ENCODE measurements at regions not wholly inside any gene's neighbourhood (a gene's known extent, or its start where the extent isn't known, plus 50 kb on each side); places are given as distances from the start of the nearest gene placed in this dataset.
A peak's percentile ranks its signal among the peaks of the same experiment; 100 is the strongest.
"Not testable (repeated sequence)": the region's sequence is repeated elsewhere in the genome, so short reads cannot be mapped to it uniquely, and the experiment has no call there.

DNA sequence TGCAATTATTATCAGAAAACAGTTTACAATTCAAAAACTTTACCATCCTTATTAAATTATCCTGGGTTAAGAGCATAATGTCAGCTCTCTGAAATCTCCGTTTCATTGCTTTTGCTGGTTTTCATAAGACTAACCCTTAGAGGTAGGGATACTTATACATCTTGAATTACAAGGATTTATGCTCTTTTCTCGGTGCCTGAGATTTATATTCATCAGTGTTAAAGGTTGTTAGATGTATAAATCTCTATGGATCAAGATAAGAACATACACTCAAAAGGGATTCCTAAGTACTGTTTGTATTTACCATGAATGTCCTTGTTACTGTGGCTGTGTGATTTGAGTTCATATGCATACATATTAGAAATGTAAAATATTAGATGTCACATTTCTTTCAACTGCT is 684.7 kb downstream of the EFNA5 start:
- FAIRE-seq (no peak), DNase-seq (peak in 2 of 5 donors; percentile 50 to 55)
- Histone ChIP-seq H3K4me1 (ENCODE audit: control insufficient read depth in 2 of 3, insufficient read depth in 2 of 3, low read depth in 1 of 3, low read length in 3 of 3) (no peaks in the 10 kb centered on the region), H3K27ac (ENCODE audit: low read depth in 2 of 2, low read length in 2 of 2) (no peak overlapping the region), H3K9me3 (ENCODE audit: control insufficient read depth in 2 of 3, insufficient read depth in 1 of 3, low read length in 3 of 3) (no peaks in the 10 kb centered on the region), H3K9ac (ENCODE audit: low read length in 3 of 3) (no peak overlapping the region), H3K27me3 (ENCODE audit: control insufficient read depth, insufficient read depth, low read length) (no peaks in the 10 kb centered on the region), H3K36me3 (ENCODE audit: control insufficient read depth in 2 of 3, insufficient read depth in 3 of 3, low read length in 3 of 3) (no peaks in the 10 kb centered on the region), H3K4me3 (ENCODE audit: low read length in 3 of 3) (no peak overlapping the region)
- intact Hi-C loops (cut with DNase I), result no loop called here
- TF ChIP-seq, protein P1, sequence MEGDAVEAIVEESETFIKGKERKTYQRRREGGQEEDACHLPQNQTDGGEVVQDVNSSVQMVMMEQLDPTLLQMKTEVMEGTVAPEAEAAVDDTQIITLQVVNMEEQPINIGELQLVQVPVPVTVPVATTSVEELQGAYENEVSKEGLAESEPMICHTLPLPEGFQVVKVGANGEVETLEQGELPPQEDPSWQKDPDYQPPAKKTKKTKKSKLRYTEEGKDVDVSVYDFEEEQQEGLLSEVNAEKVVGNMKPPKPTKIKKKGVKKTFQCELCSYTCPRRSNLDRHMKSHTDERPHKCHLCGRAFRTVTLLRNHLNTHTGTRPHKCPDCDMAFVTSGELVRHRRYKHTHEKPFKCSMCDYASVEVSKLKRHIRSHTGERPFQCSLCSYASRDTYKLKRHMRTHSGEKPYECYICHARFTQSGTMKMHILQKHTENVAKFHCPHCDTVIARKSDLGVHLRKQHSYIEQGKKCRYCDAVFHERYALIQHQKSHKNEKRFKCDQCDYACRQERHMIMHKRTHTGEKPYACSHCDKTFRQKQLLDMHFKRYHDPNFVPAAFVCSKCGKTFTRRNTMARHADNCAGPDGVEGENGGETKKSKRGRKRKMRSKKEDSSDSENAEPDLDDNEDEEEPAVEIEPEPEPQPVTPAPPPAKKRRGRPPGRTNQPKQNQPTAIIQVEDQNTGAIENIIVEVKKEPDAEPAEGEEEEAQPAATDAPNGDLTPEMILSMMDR (IDR thresholded peaks at IDR 0.05; ENCODE audit: borderline replicate concordance, extremely low read depth, insufficient read depth), result no peak

DNA sequence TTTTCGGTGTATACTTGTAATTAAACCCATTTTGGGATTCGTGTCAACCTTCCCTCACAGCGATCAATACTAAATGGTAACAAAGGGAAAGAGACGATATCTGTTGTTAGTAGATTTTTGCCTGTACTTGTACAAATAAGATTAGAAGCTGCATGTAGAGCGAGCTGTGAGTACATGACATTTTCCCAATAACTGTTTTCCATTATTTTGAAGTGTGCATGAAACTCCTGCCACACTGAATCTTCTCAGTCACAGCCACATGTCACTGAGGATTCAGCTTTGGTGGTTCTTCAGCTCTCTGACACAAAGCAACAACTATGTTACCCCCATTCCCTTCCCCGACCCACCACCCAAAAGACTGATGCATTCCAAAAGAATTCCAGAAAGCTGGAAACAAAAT is 685.6 kb downstream of the EFNA5 start:
- H3K4me3 ChIP-seq (ENCODE audit: low read length in 3 of 3), result no peak overlapping the region
- intact Hi-C loops (cut with DNase I), result no loop called here
- no peaks in the 10 kb centered on the region for H3K27me3 ChIP-seq (ENCODE audit: control insufficient read depth, insufficient read depth, low read length)
- FAIRE-seq, result no peak
- H3K9ac ChIP-seq (ENCODE audit: low read length in 3 of 3), result no peak overlapping the region
- TF ChIP-seq, protein P1 (IDR thresholded peaks at IDR 0.05; ENCODE audit: borderline replicate concordance, extremely low read depth, insufficient read depth), result no peak
- no peak for DNase-seq
- H3K9me3 ChIP-seq (ENCODE audit: control insufficient read depth in 2 of 3, insufficient read depth in 1 of 3, low read length in 3 of 3), result no peaks in the 10 kb centered on the region
- H3K36me3 ChIP-seq (ENCODE audit: control insufficient read depth in 2 of 3, insufficient read depth in 3 of 3, low read length in 3 of 3), result no peaks in the 10 kb centered on the region
- H3K4me1 ChIP-seq (ENCODE audit: control insufficient read depth in 2 of 3, insufficient read depth in 2 of 3, low read depth in 1 of 3, low read length in 3 of 3), result no peaks in the 10 kb centered on the region
- no peak overlapping the region for H3K27ac ChIP-seq (ENCODE audit: low read depth in 2 of 2, low read length in 2 of 2)

DNA sequence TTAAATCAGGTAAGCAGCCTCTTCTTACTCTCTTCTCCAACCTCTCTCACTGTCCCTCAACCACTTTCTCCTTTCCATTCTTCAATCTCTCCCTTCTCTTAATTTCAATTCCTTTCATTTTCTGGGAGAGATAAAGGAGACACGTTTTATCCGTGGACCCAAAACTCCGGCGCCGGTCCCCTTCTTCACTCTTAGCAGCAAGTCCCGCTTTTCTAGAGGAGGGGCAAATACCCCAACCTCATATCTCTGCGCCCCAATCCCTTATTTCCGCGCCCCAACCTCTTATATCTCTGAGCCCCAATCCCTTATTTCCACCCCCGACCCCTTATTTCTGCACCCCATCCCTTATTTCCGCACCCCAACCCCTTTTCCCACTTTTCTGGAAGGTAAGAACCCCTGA is 691.6 kb downstream of the EFNA5 start:
- H3K27ac ChIP-seq (ENCODE audit: low read depth in 2 of 2, low read length in 2 of 2); H3K9ac ChIP-seq (ENCODE audit: low read length in 3 of 3); intact Hi-C loops (cut with DNase I); H3K4me1 ChIP-seq (ENCODE audit: control insufficient read depth in 2 of 3, insufficient read depth in 2 of 3, low read depth in 1 of 3, low read length in 3 of 3); DNase-seq; H3K4me3 ChIP-seq (ENCODE audit: low read length in 3 of 3); H3K27me3 ChIP-seq (ENCODE audit: control insufficient read depth, insufficient read depth, low read length); FAIRE-seq; H3K36me3 ChIP-seq (ENCODE audit: control insufficient read depth in 2 of 3, insufficient read depth in 3 of 3, low read length in 3 of 3); H3K9me3 ChIP-seq (ENCODE audit: control insufficient read depth in 2 of 3, insufficient read depth in 1 of 3, low read length in 3 of 3): not testable (repeated sequence)

DNA sequence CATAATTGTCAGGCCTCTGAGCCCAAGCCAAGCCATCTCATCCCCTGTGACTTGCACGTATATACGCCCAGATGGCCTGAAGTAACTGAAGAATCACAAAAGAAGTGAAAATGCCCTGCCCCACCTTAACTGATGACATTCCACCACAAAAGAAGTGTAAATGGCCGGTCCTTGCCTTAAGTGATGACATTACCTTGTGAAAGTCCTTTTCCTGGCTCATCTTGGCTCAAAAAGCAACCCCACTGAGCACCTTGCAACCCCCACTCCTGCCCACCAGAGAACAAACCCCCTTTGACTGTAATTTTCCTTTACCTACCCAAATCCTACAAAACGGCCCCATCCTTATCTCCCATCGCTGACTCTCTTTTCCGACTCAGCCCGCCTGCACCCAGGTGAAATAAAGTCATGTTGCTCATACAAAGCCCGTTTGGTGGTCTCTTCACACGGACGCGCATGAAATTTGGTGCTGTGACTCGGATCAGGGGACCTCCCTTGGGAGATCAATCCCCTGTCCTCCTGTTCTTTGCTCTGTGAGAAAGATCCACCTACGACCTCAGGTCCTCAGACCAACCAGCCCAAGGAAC is 692.1 kb downstream of the EFNA5 start:
- FAIRE-seq; H3K27me3 ChIP-seq (ENCODE audit: control insufficient read depth, insufficient read depth, low read length); H3K9ac ChIP-seq (ENCODE audit: low read length in 3 of 3); H3K36me3 ChIP-seq (ENCODE audit: control insufficient read depth in 2 of 3, insufficient read depth in 3 of 3, low read length in 3 of 3); DNase-seq; H3K4me3 ChIP-seq (ENCODE audit: low read length in 3 of 3); H3K27ac ChIP-seq (ENCODE audit: low read depth in 2 of 2, low read length in 2 of 2); intact Hi-C loops (cut with DNase I); H3K4me1 ChIP-seq (ENCODE audit: control insufficient read depth in 2 of 3, insufficient read depth in 2 of 3, low read depth in 1 of 3, low read length in 3 of 3); H3K9me3 ChIP-seq (ENCODE audit: control insufficient read depth in 2 of 3, insufficient read depth in 1 of 3, low read length in 3 of 3): not testable (repeated sequence)
